Ishikawa (cell line): ENCODE measurements at regions not wholly inside any gene's neighbourhood (a gene's known extent, or its start where the extent isn't known, plus 50 kb on each side); places are given as distances from the start of the nearest gene placed in this dataset.

Source experiments
- CEBPB ChIP-seq: IDR thresholded peaks from 2 replicates; pipeline ENCODE4 v1.6.1; 2012
- CREB1 ChIP-seq: IDR thresholded peaks from 2 replicates; pipeline ENCODE4 v1.6.1; 2012; ENCODE audit warnings: low read depth
- EGR1 ChIP-seq: IDR thresholded peaks from 2 replicates; pipeline ENCODE4 v1.6.1; 2012
- EP300 ChIP-seq: IDR thresholded peaks from 2 replicates; pipeline ENCODE4 v1.6.1; 2012; ENCODE audit warnings: borderline replicate concordance
- FOXM1 ChIP-seq: IDR thresholded peaks from 2 replicates; pipeline ENCODE4 v1.6.1; 2012; ENCODE audit warnings: low read depth, borderline replicate concordance
- MAX ChIP-seq: IDR thresholded peaks from 2 replicates; pipeline ENCODE4 v1.6.1; 2012
- NFIC ChIP-seq: IDR thresholded peaks from 2 replicates; pipeline ENCODE4 v1.6.1; 2012
- RAD21 ChIP-seq: IDR thresholded peaks from 2 replicates; pipeline ENCODE4 v1.6.1; 2012; ENCODE audit warnings: low read depth
- REST ChIP-seq: IDR thresholded peaks from 2 replicates; pipeline ENCODE4 v1.6.1; 2012; ENCODE audit warnings: low read depth, mild to moderate bottlenecking
- TAF1 ChIP-seq: IDR thresholded peaks from 2 replicates; pipeline ENCODE4 v1.6.1; 2012; ENCODE audit warnings: low read depth, mild to moderate bottlenecking
- TCF12 ChIP-seq: IDR thresholded peaks from 2 replicates; pipeline ENCODE4 v1.6.1; 2012; ENCODE audit warnings: low read depth
- TEAD4 ChIP-seq: IDR thresholded peaks from 2 replicates; pipeline ENCODE4 v1.6.1; 2012
- USF1 ChIP-seq: IDR thresholded peaks from 2 replicates; pipeline ENCODE4 v1.6.1; 2012
- YY1 ChIP-seq: IDR thresholded peaks from 2 replicates; pipeline ENCODE4 v1.6.1; 2012; ENCODE audit warnings: low read depth
- ZBTB7A ChIP-seq: IDR thresholded peaks from 2 replicates; pipeline ENCODE4 v1.6.1; 2012; ENCODE audit warnings: low read depth

- TF ChIP-seq USF1 (no peak), TAF1 (no peak), FOXM1 (no peak), REST (no peak), CEBPB (no peak), EGR1 (no peak), TEAD4 (no peak), CREB1 (no peak), TCF12 (no peak), MAX (no peak), RAD21 (no peak), NFIC (no peak), ZBTB7A (no peak), EP300 (no peak), YY1 (no peak)
Measured at GRCh38 chr3:72462595-72463011, 385.6 kb downstream of the SHQ1 start.

- TF ChIP-seq FOXM1 = no peak
- TF ChIP-seq RAD21 = no peak
- no peak for TF ChIP-seq MAX
- no peak for TF ChIP-seq TCF12
- TF ChIP-seq EGR1 = no peak
- no peak for TF ChIP-seq CEBPB
- TF ChIP-seq TAF1 = no peak
- no peak for TF ChIP-seq CREB1
- TF ChIP-seq TEAD4 = no peak
- TF ChIP-seq REST = no peak
- TF ChIP-seq NFIC = no peak
- no peak for TF ChIP-seq ZBTB7A
- no peak for TF ChIP-seq YY1
- no peak for TF ChIP-seq EP300
- no peak for TF ChIP-seq USF1
Measured at GRCh38 chr3:72461787-72462186, 386.5 kb downstream of the SHQ1 start.

- TF ChIP-seq EP300 = no peak
- no peak for TF ChIP-seq MAX
- no peak for TF ChIP-seq ZBTB7A
- TF ChIP-seq CEBPB = no peak
- no peak for TF ChIP-seq USF1
- TF ChIP-seq TEAD4 = no peak
- no peak for TF ChIP-seq REST
- TF ChIP-seq FOXM1 = no peak
- no peak for TF ChIP-seq NFIC
- no peak for TF ChIP-seq RAD21
- no peak for TF ChIP-seq TAF1
- no peak for TF ChIP-seq YY1
- no peak for TF ChIP-seq CREB1
- no peak for TF ChIP-seq TCF12
- TF ChIP-seq EGR1 = no peak
Measured at GRCh38 chr3:72460205-72461174, 387.8 kb downstream of the SHQ1 start.
